ENCODE measurements at regions not wholly inside any gene's neighbourhood (a gene's known extent, or its start where the extent isn't known, plus 50 kb on each side); places are given as distances from the start of the nearest gene placed in this dataset.

- intact Hi-C loops (cut with micrococcal nuclease) = no loop called here
Measured at GRCh38 chr7:26048663-26049062, 103.3 kb upstream of the NFE2L3 start.

GRCh38 chr7:26049081-26049480, 102.9 kb upstream of the NFE2L3 start:
- Histone ChIP-seq H3K27me3 (ENCODE audit: low read depth) (peaks cover 49% of the 10 kb centered on the region), H3K4me3 (no peak overlapping the region)

More at GRCh38 chr7:26048663-26049062, 103.3 kb upstream of the NFE2L3 start:
- H3K9me3 ChIP-seq (replicated peaks) = peaks cover 24% of the 10 kb centered on the region
- DNase-seq = no peak
- H3K4me3 ChIP-seq = no peak overlapping the region
- no peak overlapping the region for H3K27ac ChIP-seq (replicated peaks)
- no peak for TF ChIP-seq CTCF (IDR thresholded peaks at IDR 0.05; ENCODE audit: borderline replicate concordance)
- H3K4me1 ChIP-seq = no peaks in the 10 kb centered on the region
- no peaks in the 10 kb centered on the region for H3K36me3 ChIP-seq
- peaks cover 48% of the 10 kb centered on the region for H3K27me3 ChIP-seq (ENCODE audit: low read depth)

GRCh38 chr7:26051021-26051420, 101.0 kb upstream of the NFE2L3 start:
- H3K36me3 ChIP-seq = no peaks in the 10 kb centered on the region
- no peak for DNase-seq
- no peak overlapping the region for H3K4me3 ChIP-seq
- H3K9me3 ChIP-seq (replicated peaks) = peaks cover 27% of the 10 kb centered on the region
- no peak overlapping the region for H3K27ac ChIP-seq (replicated peaks)
- peaks cover 49% of the 10 kb centered on the region for H3K27me3 ChIP-seq (ENCODE audit: low read depth)
- H3K4me1 ChIP-seq = no peaks in the 10 kb centered on the region
- no peak for TF ChIP-seq CTCF (IDR thresholded peaks at IDR 0.05; ENCODE audit: borderline replicate concordance)
- intact Hi-C loops (cut with micrococcal nuclease) = no loop called here

More at GRCh38 chr7:26049081-26049480, 102.9 kb upstream of the NFE2L3 start:
- intact Hi-C loops (cut with micrococcal nuclease) = no loop called here
- no peaks in the 10 kb centered on the region for H3K36me3 ChIP-seq
- no peaks in the 10 kb centered on the region for H3K4me1 ChIP-seq
- no peak overlapping the region for H3K27ac ChIP-seq (replicated peaks)
- no peak for DNase-seq
- no peak for TF ChIP-seq CTCF (IDR thresholded peaks at IDR 0.05; ENCODE audit: borderline replicate concordance)
- H3K9me3 ChIP-seq (replicated peaks) = peaks cover 27% of the 10 kb centered on the region

GRCh38 chr7:26052706-26053105, 99.3 kb upstream of the NFE2L3 start:
- H3K27ac ChIP-seq (replicated peaks) = no peak overlapping the region
- peaks cover 27% of the 10 kb centered on the region for H3K9me3 ChIP-seq (replicated peaks)
- DNase-seq = no peak
- H3K4me3 ChIP-seq = no peak overlapping the region
- TF ChIP-seq CTCF (IDR thresholded peaks at IDR 0.05; ENCODE audit: borderline replicate concordance) = no peak
- intact Hi-C loops (cut with micrococcal nuclease) = no loop called here
- H3K36me3 ChIP-seq = no peaks in the 10 kb centered on the region
- no peaks in the 10 kb centered on the region for H3K4me1 ChIP-seq
- peaks cover 63% of the 10 kb centered on the region for H3K27me3 ChIP-seq (ENCODE audit: low read depth)

- no peak for TF ChIP-seq CTCF (IDR thresholded peaks at IDR 0.05; ENCODE audit: borderline replicate concordance)
- no peak for DNase-seq
- H3K4me1 ChIP-seq = no peaks in the 10 kb centered on the region
- H3K9me3 ChIP-seq (replicated peaks) = peaks cover 27% of the 10 kb centered on the region
- intact Hi-C loops (cut with micrococcal nuclease) = no loop called here
- no peaks in the 10 kb centered on the region for H3K36me3 ChIP-seq
- no peak overlapping the region for H3K4me3 ChIP-seq
- no peak overlapping the region for H3K27ac ChIP-seq (replicated peaks)
- H3K27me3 ChIP-seq (ENCODE audit: low read depth) = peaks cover 64% of the 10 kb centered on the region
Measured at GRCh38 chr7:26054386-26054785, 97.6 kb upstream of the NFE2L3 start.

- Histone ChIP-seq H3K4me3 (no peak overlapping the region), H3K9me3 (replicated peaks) (peaks cover 27% of the 10 kb centered on the region), H3K27ac (replicated peaks) (no peak overlapping the region), H3K27me3 (ENCODE audit: low read depth) (peaks cover 61% of the 10 kb centered on the region), H3K36me3 (no peaks in the 10 kb centered on the region), H3K4me1 (no peaks in the 10 kb centered on the region)
- intact Hi-C loops (cut with micrococcal nuclease) = no loop called here
- DNase-seq = no peak
- TF ChIP-seq CTCF (IDR thresholded peaks at IDR 0.05; ENCODE audit: borderline replicate concordance) = no peak
Measured at GRCh38 chr7:26055241-26055640, 96.8 kb upstream of the NFE2L3 start.

Data from left ventricle myocardium inferior (tissue), 1 donor.